Stimulated activated naive CD8-positive, alpha-beta T cell treated with anti-CD3 and anti-CD28 coated beads, Interleukin-15, Interleukin-2, amounts not matched to agents 100 U/mL and 50 U/mL, for 24 hours (primary cell): ENCODE measurements at regions not wholly inside any gene's neighbourhood (a gene's known extent, or its start where the extent isn't known, plus 50 kb on each side); places are given as distances from the start of the nearest gene placed in this dataset.
A peak's percentile ranks its signal among the peaks of the same experiment; 100 is the strongest.

Source experiments
- ATAC-seq: fragments of 150-1000 bp; cut with Tn5 transposase; one replicate; pipeline ENCODE4 v1.10.0; 2021
- DNase-seq: peaks from one replicate; pipeline ENCODE4 v3.0.0; 2021

DNA sequence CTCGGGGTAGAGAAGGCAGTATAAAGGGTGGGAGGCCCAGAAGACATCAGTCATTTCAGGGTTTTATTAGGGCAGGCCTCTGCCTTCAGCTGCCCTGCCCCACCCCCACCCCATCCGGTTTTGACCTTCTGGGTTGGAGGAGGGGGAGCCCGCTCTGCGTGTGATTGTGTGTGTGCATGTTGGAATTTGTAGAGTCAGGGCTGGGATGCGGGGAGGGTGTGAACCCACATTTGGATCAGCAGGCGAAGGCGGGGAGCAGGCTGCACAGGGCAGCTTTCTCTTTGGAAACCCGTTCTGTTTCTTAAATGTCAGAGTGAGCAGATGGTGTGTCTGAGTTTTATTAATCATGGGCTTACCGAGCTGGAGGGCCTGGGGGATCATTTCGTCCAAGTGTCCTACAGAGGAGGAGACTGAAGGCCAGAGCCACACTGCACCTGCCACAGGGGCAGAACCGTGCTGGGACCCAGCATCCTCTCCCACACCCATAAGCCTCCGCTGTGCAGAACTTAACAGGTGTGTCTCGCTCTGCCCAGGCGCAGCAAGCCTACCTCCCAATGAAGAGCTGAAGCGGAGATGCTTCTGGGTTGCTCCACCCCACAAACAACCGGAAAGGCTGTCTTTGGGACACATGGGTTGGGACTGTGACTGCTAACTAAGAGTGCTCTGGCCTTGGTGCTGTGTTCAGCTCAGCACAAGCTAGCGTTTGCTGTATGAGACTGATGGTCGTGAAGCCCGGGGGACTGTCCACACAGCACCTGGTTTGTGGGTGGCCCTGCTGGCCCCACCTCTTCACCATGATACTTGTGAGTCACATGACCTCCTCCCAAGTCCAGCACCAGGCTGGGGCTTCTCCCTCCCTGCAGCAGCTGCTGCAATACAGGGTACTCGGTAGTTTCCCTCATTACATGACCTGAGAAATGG, 70.9 kb upstream of the GSE1 start:
- ATAC-seq (no peak), DNase-seq (no peak)

GRCh38 chr16:85543536-85543935, 69.6 kb upstream of the GSE1 start:
- no peak for ATAC-seq
- DNase-seq: no peak

DNA sequence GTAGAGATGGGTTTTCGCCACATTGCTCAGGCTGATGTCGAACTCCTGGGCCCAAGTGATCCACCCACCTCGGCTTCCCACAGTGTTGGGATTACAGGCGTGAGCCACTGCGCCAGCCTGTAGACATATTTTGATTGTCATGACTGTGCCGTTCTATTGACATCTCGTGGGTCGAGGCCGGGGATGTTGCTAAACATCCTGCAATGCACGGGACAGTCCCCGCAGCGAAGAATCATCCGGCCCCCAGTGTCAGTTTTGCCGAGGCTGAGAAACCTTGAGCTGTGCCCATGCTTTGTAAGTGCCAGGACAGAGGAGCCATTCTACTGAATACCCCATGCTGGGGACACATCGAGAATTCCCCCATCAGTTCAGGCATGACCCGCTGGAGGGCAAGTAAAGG, 69.1 kb upstream of the GSE1 start:
- no peak for DNase-seq
- no peak for ATAC-seq

DNA sequence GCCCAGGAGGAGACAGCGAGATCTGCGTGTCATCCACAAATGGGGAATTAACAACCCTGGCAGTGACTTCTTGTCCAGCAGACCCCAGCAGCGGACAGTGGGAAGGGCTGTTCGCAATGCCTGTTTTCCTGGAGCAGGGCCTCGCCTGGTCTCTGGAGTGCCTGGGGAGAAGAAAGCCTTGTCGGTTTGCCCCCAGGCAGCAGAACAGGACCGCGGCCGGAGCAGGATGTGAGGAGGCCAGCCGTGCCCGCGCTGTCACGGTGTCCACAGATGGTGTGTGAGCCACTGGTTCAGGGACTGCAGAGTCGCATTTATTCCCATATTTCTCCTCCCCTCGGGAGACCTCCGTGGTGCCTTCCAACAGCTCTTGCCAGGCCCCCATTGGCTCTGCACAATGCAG, 68.5 kb upstream of the GSE1 start:
- ATAC-seq (no peak), DNase-seq (no peak)

- DNase-seq: no peak
- ATAC-seq: no peak
These were observed 67.8 kb upstream of the GSE1 start for GRCh38 chr16:85545227-85545818.

DNA sequence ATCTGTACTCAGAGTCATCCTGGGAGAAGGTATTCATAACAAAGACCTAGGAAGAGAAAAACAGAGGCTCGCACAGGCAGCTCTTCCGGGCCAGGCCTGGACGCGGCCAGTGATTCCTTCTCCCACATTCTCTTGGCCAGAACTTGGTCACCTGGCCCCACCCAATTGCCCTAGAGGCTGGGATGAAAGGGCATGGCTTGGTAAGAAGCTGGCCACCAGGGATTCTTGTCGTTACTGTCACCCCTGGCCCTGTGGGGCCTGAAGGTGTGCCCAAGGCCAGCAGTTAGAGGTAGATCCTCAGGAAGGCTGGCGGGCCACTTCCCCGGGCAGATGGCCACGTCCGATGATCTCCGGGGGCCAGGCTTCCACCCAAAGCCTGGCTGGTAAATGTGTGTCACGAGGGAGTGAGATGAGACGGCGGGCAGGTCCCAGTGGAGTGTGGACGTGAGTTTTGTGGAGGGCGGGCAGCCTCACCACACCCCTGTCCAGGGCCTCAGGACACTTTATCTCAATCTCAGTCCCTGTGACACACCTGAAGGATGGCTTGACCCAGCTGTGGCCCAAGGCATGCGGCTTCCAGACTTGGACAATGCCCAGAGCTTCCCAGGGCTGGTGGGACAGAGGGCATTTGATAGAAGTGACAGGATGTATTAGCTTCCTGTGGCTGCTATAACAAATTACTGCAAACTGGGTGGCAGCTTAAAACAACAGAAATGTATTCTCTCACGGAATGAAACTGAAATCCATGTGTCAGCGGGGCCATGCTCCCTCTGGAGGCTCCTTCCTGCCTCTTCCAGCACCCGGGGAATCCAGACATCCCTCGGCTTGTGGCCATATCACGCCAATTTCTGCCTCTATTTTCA, 66.3 kb upstream of the GSE1 start:
- ATAC-seq (no peak), DNase-seq (no peak)

DNA sequence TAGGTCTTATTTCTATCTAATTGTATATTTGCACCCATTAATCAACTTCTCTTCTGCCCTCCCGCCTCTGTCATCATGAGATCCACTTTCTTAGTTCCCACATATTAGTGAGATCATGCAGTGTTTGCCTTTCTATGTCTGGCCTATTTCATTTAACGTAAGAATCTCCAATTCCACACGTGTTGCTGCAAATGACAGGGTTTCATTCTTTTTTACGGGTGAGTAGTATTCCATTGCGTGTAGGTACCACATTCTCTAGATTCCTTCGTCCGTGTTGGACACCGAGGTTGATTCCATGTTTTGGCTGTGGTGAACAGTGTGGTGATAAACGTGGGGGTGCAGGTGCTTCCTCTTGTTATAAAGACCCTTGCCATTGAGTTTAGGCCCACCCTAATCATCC, 64.7 kb upstream of the GSE1 start:
- no peak for ATAC-seq

DNA sequence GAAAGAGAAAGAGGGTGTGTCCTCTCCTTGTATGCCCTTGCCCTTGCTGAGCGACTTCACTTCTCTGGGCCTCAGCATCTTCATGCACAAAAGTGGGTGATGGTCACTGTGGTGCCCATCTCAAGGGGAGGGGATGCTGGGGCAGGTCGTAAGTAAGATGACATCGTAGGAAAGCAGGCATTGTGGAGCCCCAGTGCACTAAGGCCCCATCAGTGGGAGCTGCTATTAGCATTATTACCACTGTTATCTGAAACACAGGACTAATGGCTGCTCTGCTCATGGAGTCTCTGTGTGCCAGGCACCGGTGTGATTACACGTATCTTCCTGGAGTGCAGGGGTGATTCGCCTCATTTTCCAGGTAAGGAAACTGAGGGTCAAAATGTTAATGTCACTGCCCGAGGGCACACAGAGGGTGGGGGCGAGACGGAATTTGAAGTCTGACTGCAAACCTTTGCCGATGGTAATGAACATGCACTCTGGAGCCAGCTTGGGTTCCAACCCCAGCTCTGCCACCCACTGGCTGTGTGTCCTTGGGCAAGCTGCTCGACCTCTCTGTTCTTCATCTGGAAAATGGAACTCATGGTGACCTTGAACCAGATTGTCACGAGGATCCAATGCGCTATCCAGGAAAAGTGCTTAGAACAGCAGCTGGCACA, 63.2 kb upstream of the GSE1 start:
- ATAC-seq: no peak
- DNase-seq: no peak

More for the DNA sequence above, 64.7 kb upstream of the GSE1 start:
- no peak for DNase-seq

DNA sequence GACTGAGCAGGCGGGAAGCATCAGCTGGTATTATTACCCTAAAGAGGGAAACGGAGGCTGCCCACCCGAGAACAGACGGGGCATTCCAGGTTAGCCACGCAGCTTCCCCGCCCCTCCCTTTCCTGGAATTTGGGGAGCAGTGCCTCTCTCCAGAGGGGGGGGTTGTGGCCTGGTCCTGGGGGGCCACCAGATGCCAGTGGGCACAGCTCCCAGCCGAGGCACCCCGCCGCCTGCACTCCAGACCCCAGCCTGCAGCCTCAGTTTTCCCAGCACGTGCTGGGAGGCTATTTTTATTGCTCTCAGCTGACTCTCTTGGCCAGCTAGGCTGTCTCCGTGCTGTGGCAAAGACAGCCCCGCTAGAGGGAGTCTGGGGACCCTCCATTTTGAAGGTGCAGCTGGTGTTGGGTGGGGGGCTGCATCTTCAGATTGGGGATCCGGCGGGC, 62.7 kb upstream of the GSE1 start:
- ATAC-seq (no peak), DNase-seq (no peak)

DNA sequence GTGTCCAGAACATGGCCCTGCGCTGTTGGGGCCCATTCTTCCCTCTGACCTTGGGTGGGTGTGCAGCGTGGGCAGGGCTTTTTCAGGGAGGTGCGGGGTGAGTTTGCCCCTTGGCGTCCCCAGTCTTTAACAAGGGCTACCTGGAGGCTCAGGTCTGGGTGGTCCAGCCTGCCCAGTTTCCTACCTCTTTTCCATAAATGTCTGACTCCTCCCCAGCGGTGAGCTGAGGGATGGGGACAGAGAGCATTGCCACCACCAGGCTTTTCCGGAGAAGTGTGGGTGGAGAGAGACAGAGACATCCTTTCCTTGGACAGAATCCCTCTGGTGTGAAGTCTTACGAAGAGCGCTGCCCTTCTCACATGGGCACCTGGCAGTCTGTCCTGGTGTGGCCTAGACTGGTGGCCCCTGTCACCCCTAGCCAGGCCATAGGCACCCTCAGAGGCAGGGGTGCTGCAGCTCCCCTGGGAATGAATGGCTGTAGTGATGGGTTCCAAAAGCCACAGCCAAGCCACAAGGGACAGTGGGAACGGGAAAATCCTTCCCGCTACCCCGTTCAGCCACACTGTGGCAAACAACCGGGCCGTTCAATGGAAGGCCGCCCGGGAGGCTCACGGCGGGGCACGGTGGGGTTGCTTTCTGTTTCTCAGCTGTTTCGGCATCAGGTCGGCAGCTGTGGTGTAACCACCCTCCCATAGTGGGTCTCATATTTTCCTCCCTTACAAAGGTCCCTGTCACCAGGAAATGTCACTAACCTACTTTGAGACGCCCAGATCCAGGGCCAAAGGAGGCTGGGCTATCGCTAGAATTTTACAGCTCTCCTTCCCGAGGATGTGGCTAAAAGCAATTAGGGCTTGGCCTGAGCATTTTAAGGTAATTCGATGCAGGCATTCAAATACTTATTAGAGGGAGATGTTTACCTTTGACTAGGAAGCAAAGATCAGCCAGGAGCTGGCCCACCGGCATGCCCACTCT, 61.9 kb upstream of the GSE1 start:
- peak; percentile 41 for ATAC-seq
- peak; percentile 66 for DNase-seq

- no peak for DNase-seq
- ATAC-seq: no peak
These were observed 60.1 kb upstream of the GSE1 start for GRCh38 chr16:85552980-85553435.

DNA sequence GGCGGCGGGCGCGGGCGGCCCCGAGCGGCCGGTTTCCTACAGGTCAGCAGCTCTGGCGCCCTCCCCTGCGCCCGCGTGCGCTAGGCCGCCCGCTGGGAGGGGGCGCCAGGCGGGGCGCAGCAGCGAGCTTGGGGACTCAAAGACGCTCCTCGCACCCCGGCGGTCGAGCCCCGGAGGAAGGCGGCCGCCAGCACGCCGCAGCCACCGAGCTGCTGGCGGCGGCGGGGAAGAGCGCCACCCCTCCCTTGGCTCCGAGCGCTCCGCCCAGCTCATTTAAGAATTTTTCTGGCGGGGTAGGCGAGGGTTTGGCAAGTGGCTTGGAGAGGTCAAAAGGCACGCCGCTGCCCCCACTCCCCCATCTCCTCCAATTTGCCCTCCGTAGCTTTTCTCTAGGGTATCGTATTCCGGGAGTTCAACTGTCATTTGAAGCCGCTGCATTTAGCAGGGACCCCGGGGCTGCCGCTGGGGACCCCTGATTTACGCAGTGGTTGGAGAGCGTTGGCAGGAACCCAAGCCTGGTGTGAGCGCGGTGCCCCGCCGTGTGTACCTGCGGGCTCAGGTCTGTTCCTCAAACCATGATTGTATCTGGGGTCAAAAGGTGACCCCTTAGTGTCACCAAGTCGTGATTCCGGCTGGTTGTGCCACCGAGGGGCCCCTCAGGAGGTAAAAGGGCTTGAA, 59.5 kb upstream of the GSE1 start:
- peak; percentile 61 for DNase-seq
- peak; percentile 2 for ATAC-seq

GRCh38 chr16:85554114-85554888, 58.8 kb upstream of the GSE1 start:
- DNase-seq: peak; percentile 82
- peak; percentile 65 for ATAC-seq

DNA sequence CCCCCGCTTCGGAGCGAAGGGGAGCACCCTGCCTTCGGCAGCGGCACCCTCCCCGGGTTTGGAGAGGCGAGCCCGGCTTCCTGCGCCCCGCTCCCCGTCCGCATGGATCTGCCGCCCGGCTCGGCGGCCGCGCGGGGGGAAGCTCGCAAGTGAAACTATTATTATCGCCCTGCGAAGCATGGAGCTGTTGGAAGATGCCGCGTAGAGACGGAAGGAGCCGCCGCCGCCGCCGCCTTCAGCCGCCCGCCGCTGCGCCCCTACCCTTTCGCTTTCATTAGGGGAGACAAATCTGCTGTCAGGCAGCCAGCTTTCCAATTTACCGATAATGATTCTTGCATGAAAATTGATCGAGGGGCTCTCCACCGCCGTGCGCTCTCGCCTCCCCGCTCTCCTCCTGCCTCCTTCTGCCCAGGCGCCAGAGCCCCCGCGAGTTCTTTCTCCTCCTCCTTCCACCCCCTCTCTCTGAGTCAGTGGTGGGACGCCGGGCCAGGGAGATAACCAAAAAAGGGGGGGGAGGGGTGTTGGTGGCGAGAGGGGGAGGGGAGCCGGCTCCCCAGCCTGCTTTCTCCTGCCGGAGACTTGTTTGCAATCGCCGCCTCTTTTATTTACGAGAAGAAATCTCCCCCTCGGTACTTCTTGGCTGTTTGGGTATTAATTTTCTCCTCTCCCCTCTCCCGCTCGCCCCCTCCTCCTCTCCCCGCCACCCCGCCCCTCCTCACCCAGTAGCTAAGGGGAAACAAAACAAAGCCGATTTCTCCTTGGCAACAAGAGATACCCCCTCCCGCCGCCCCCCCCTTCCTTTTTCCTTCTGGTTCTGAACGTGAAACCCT, 58.0 kb upstream of the GSE1 start:
- peak; percentile 77 for DNase-seq
- peak; percentile 41 for ATAC-seq

DNA sequence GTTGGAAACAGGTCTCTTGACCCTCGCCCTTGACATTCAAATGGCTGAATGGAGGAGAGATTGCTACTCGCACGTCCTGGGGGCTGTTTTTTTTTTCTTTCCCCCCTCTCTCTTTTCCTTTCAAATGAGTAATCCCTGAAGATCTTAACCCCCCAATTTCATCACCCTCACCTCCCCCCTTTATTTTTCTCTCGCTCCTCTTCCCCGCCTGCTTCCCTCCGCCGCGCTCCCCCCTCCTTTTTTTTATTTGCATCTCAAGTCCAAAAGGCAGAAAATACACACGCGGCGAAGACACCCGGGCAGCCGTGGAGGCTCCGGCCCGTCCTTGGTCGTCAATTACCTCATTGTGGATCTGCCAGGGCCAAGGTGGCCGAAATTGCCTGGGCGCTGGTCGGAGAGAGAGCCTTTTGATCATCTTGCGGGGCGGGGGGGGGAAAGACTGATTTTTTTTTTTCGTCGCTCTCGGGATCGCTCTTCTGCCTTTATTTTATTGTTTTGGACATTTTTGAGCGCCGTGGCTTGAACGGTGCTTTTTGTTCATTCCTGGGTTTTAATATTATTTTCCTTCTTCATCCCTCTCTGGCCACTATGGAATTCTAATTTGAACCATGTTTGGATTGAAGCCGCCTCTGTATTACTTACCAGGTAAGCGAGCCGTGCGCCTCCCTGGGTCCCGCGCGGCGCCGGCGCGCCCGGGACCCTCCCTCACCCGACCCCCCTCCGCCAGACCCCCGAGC, 57.2 kb upstream of the GSE1 start:
- no peak for ATAC-seq
- peak; percentile 45 for DNase-seq

GRCh38 chr16:85556456-85557082, 56.6 kb upstream of the GSE1 start:
- peak; percentile 72 for DNase-seq
- peak; percentile 28 for ATAC-seq
